GM21447 (cell line): ENCODE measurements at regions not wholly inside any gene's neighbourhood (a gene's known extent, or its start where the extent isn't known, plus 50 kb on each side); places are given as distances from the start of the nearest gene placed in this dataset.
"Not testable (repeated sequence)": the region's sequence is repeated elsewhere in the genome, so short reads cannot be mapped to it uniquely, and the experiment has no call there.

Source experiments
- ATAC-seq: cut with Tn5 transposase; IDR thresholded peaks from one replicate; pipeline ENCODE4 v1.9.1; 2021; ENCODE audit not compliant: unreplicated experiment

- no peak for ATAC-seq
These were observed 327.1 kb upstream of the NUDT12 start for GRCh38 chr5:103889500-103890209.

- ATAC-seq, result no peak
These were observed 324.2 kb upstream of the NUDT12 start for GRCh38 chr5:103886826-103887225.

GRCh38 chr5:103883143-103883542 is 320.6 kb upstream of the NUDT12 start:
- no peak for ATAC-seq

- ATAC-seq, result no peak
These were observed 319.0 kb upstream of the NUDT12 start for GRCh38 chr5:103881560-103881959.

- no peak for ATAC-seq
These were observed 305.4 kb upstream of the NUDT12 start for GRCh38 chr5:103867857-103868598.

- ATAC-seq, result no peak
These were observed 303.6 kb upstream of the NUDT12 start for GRCh38 chr5:103866169-103866568.

GRCh38 chr5:103862398-103862797 is 299.8 kb upstream of the NUDT12 start:
- no peak for ATAC-seq

GRCh38 chr5:103860327-103860726 is 297.7 kb upstream of the NUDT12 start:
- no peak for ATAC-seq

GRCh38 chr5:103858367-103858766 is 295.8 kb upstream of the NUDT12 start:
- ATAC-seq, result not testable (repeated sequence)

- ATAC-seq, result no peak
These were observed 288.5 kb upstream of the NUDT12 start for GRCh38 chr5:103851091-103851490.

GRCh38 chr5:103849934-103850333 is 287.3 kb upstream of the NUDT12 start:
- ATAC-seq, result no peak

GRCh38 chr5:103847060-103847459 is 284.5 kb upstream of the NUDT12 start:
- no peak for ATAC-seq

- no peak for ATAC-seq
These were observed 280.3 kb upstream of the NUDT12 start for GRCh38 chr5:103842936-103843335.

GRCh38 chr5:103840600-103840999 is 278.0 kb upstream of the NUDT12 start:
- no peak for ATAC-seq

GRCh38 chr5:103834216-103834615 is 271.6 kb upstream of the NUDT12 start:
- no peak for ATAC-seq

- no peak for ATAC-seq
These were observed 267.0 kb upstream of the NUDT12 start for GRCh38 chr5:103829585-103829984.

GRCh38 chr5:103827976-103828375 is 265.4 kb upstream of the NUDT12 start:
- no peak for ATAC-seq

GRCh38 chr5:103821361-103821760 is 258.8 kb upstream of the NUDT12 start:
- no peak for ATAC-seq

GRCh38 chr5:103808464-103809106 is 246.0 kb upstream of the NUDT12 start:
- ATAC-seq, result peak; percentile 81

- ATAC-seq, result no peak
These were observed 242.1 kb upstream of the NUDT12 start for GRCh38 chr5:103804711-103805110.

GRCh38 chr5:103801681-103802080 is 239.1 kb upstream of the NUDT12 start:
- ATAC-seq, result no peak
